ENCODE measurements at regions not wholly inside any gene's neighbourhood (a gene's known extent, or its start where the extent isn't known, plus 50 kb on each side); places are given as distances from the start of the nearest gene placed in this dataset.

DNA sequence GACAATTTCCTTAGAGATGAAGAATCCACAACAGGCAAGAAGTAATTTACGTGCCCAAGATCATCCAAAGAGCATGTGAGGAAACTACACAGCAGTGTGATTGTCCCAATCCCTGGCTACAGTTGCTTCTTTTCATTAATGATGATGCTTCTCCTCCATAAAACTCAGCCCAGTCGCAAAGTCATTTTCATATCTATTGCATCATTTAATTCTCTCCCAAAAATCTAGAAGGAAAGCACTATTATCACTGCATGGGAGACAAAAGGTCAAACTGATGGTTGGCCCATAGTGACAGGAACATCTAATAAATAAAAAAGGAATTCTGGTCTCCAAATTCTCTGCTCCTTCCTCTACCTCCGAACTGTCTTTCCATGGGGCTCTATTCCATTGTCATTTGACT is 103.5 kb upstream of the SERP2 start:
- Histone ChIP-seq H2BK120ac (ENCODE audit: low read depth, low read length, poor library complexity, severe bottlenecking) (no peak overlapping the region), H2AK5ac (ENCODE audit: insufficient read length, low read length) (no peak overlapping the region), H4K20me1 (ENCODE audit: control insufficient read depth, insufficient read depth, insufficient read length) (no peaks in the 10 kb centered on the region), H4K8ac (replicated peaks; ENCODE audit: insufficient read length, low read depth, low read length) (no peak overlapping the region), H3K27me3 (ENCODE audit: insufficient read depth, low read length) (no peaks in the 10 kb centered on the region), H3K23ac (ENCODE audit: insufficient read length, low read depth, low read length) (no peak overlapping the region), H2BK20ac (ENCODE audit: low read depth, low read length, poor library complexity, severe bottlenecking) (no peak overlapping the region), H2BK15ac (ENCODE audit: low read depth, low read length) (no peak overlapping the region), H3K4me1 (ENCODE audit: insufficient read depth, low read length) (no peaks in the 10 kb centered on the region), H3K27ac (ENCODE audit: insufficient read length, low read depth, low read length) (no peak overlapping the region), H3K4me2 (ENCODE audit: insufficient read depth, insufficient read length, low read length) (no peak overlapping the region), H3K4ac (ENCODE audit: low read depth, low read length) (no peak overlapping the region), H3K79me1 (ENCODE audit: insufficient read depth, low read depth, low read length, poor library complexity, severe bottlenecking) (no peaks in the 10 kb centered on the region), H2AFZ (ENCODE audit: low read length) (no peak overlapping the region), H3K9ac (ENCODE audit: extremely low read depth, insufficient read length, low read length) (no peak overlapping the region), H3K23me2 (ENCODE audit: insufficient read length, low read depth, low read length, poor library complexity, severe bottlenecking) (no peaks in the 10 kb centered on the region), H3K79me2 (ENCODE audit: insufficient read depth, low read length) (no peaks in the 10 kb centered on the region), H4K91ac (ENCODE audit: insufficient read length, low read depth, low read length) (no peak overlapping the region), H3K9me3 (ENCODE audit: control insufficient read depth, low read depth, low read length) (no peaks in the 10 kb centered on the region), H3T11ph (ENCODE audit: low read length) (no peak overlapping the region), H3K14ac (ENCODE audit: insufficient read depth, low read length) (no peak overlapping the region), H2BK12ac (ENCODE audit: insufficient read length, low read depth, low read length) (no peak overlapping the region), H3K18ac (ENCODE audit: insufficient read length, low read depth, low read length) (no peak overlapping the region), H2BK5ac (ENCODE audit: insufficient read length, low read length) (no peak overlapping the region), H3K56ac (ENCODE audit: insufficient read length, low read depth, low read length) (no peak overlapping the region), H4K5ac (ENCODE audit: insufficient read length, low read depth, low read length) (no peak overlapping the region)
- Mint-ChIP-seq H3K9me3 (peaks cover 8 to 10% of the 10 kb centered on the region in 2 experiments), H3K36me3 (ENCODE audit: insufficient read depth in 1 of 3, low read depth in 3 of 3) (peaks cover 0 to 9% (median 0%) of the 10 kb centered on the region in 3 experiments; a peak in 4 of 7 replicates), H3K4me1 (peaks cover 5 to 11% of the 10 kb centered on the region in 2 experiments; a peak in 3 of 4 replicates), H3K4me3 (no peak overlapping the region), H3K27ac (no peak overlapping the region), H3K27me3 (ENCODE audit: low read depth) (peaks cover 6% of the 10 kb centered on the region)
- DNase-seq, result no peak
- TF ChIP-seq, protein P1, sequence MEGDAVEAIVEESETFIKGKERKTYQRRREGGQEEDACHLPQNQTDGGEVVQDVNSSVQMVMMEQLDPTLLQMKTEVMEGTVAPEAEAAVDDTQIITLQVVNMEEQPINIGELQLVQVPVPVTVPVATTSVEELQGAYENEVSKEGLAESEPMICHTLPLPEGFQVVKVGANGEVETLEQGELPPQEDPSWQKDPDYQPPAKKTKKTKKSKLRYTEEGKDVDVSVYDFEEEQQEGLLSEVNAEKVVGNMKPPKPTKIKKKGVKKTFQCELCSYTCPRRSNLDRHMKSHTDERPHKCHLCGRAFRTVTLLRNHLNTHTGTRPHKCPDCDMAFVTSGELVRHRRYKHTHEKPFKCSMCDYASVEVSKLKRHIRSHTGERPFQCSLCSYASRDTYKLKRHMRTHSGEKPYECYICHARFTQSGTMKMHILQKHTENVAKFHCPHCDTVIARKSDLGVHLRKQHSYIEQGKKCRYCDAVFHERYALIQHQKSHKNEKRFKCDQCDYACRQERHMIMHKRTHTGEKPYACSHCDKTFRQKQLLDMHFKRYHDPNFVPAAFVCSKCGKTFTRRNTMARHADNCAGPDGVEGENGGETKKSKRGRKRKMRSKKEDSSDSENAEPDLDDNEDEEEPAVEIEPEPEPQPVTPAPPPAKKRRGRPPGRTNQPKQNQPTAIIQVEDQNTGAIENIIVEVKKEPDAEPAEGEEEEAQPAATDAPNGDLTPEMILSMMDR (conservative IDR thresholded peaks at IDR 0.05), result no peak
- no CpG with 5 or more reads among the region's 3 CpGs for WGBS (ENCODE audit: extremely low coverage, insufficient read length, low lambda C conversion rate)

All from H9 (cell line).